ENCODE measurements at regions not wholly inside any gene's neighbourhood (a gene's known extent, or its start where the extent isn't known, plus 50 kb on each side); places are given as distances from the start of the nearest gene placed in this dataset.

GRCh38 chr2:20108655-20109396 is 57.4 kb upstream of the LAPTM4A start:
- Histone ChIP-seq H3K9me3 (ENCODE audit: insufficient read depth, low read length) (peaks cover 7% of the 10 kb centered on the region; the same call in 1 of the 2 replicates), H3K4me3 (ENCODE audit: insufficient read length, low read depth) (no peak overlapping the region), H3K4me1 (ENCODE audit: insufficient read depth, insufficient read length) (no peaks in the 10 kb centered on the region), H3K36me3 (ENCODE audit: insufficient read depth, insufficient read length, low read length) (no peaks in the 10 kb centered on the region), H3K27me3 (ENCODE audit: insufficient read depth, insufficient read length) (no peaks in the 10 kb centered on the region), H3K9ac (ENCODE audit: insufficient read length, low read depth) (no peak overlapping the region)
- no peak for DNase-seq (ENCODE audit: low read depth, low spot score)
- TF ChIP-seq SUZ12 (IDR thresholded peaks at IDR 0.05; ENCODE audit: extremely low read depth, insufficient read depth, insufficient read length) (no peak), YY1 (IDR thresholded peaks at IDR 0.05; ENCODE audit: insufficient read depth, insufficient read length) (no peak), ZNF274 (IDR thresholded peaks at IDR 0.05; ENCODE audit: low read depth, low read length) (no peak)

GRCh38 chr2:20107776-20108175 is 56.3 kb upstream of the LAPTM4A start:
- H3K9ac ChIP-seq (ENCODE audit: insufficient read length, low read depth): no peak overlapping the region
- no peak for DNase-seq (ENCODE audit: low read depth, low spot score)
- no peak for TF ChIP-seq SUZ12 (IDR thresholded peaks at IDR 0.05; ENCODE audit: extremely low read depth, insufficient read depth, insufficient read length)
- TF ChIP-seq YY1 (IDR thresholded peaks at IDR 0.05; ENCODE audit: insufficient read depth, insufficient read length): no peak
- TF ChIP-seq ZNF274 (IDR thresholded peaks at IDR 0.05; ENCODE audit: low read depth, low read length): no peak
- no peaks in the 10 kb centered on the region for H3K36me3 ChIP-seq (ENCODE audit: insufficient read depth, insufficient read length, low read length)
- H3K27me3 ChIP-seq (ENCODE audit: insufficient read depth, insufficient read length): no peaks in the 10 kb centered on the region
- H3K4me1 ChIP-seq (ENCODE audit: insufficient read depth, insufficient read length): no peaks in the 10 kb centered on the region
- peaks cover 7% of the 10 kb centered on the region; the same call in 1 of the 2 replicates for H3K9me3 ChIP-seq (ENCODE audit: insufficient read depth, low read length)
- no peak overlapping the region for H3K4me3 ChIP-seq (ENCODE audit: insufficient read length, low read depth)

GRCh38 chr2:20107352-20107751 is 55.9 kb upstream of the LAPTM4A start:
- no peak for DNase-seq (ENCODE audit: low read depth, low spot score)
- Histone ChIP-seq H3K9me3 (ENCODE audit: insufficient read depth, low read length) (peaks cover 7% of the 10 kb centered on the region; the same call in 1 of the 2 replicates), H3K27me3 (ENCODE audit: insufficient read depth, insufficient read length) (no peaks in the 10 kb centered on the region), H3K9ac (ENCODE audit: insufficient read length, low read depth) (no peak overlapping the region), H3K36me3 (ENCODE audit: insufficient read depth, insufficient read length, low read length) (no peaks in the 10 kb centered on the region), H3K4me3 (ENCODE audit: insufficient read length, low read depth) (no peak overlapping the region), H3K4me1 (ENCODE audit: insufficient read depth, insufficient read length) (no peaks in the 10 kb centered on the region)
- no peak for TF ChIP-seq YY1 (IDR thresholded peaks at IDR 0.05; ENCODE audit: insufficient read depth, insufficient read length)
- no peak for TF ChIP-seq SUZ12 (IDR thresholded peaks at IDR 0.05; ENCODE audit: extremely low read depth, insufficient read depth, insufficient read length)
- TF ChIP-seq ZNF274 (IDR thresholded peaks at IDR 0.05; ENCODE audit: low read depth, low read length): no peak

GRCh38 chr2:20106746-20107145 is 55.3 kb upstream of the LAPTM4A start:
- no peak for TF ChIP-seq SUZ12 (IDR thresholded peaks at IDR 0.05; ENCODE audit: extremely low read depth, insufficient read depth, insufficient read length)
- TF ChIP-seq YY1 (IDR thresholded peaks at IDR 0.05; ENCODE audit: insufficient read depth, insufficient read length): no peak
- no peak for TF ChIP-seq ZNF274 (IDR thresholded peaks at IDR 0.05; ENCODE audit: low read depth, low read length)
- Histone ChIP-seq H3K27me3 (ENCODE audit: insufficient read depth, insufficient read length) (no peaks in the 10 kb centered on the region), H3K4me3 (ENCODE audit: insufficient read length, low read depth) (no peak overlapping the region), H3K9ac (ENCODE audit: insufficient read length, low read depth) (no peak overlapping the region), H3K36me3 (ENCODE audit: insufficient read depth, insufficient read length, low read length) (no peaks in the 10 kb centered on the region), H3K9me3 (ENCODE audit: insufficient read depth, low read length) (peaks cover 13% of the 10 kb centered on the region; the same call in 1 of the 2 replicates), H3K4me1 (ENCODE audit: insufficient read depth, insufficient read length) (no peaks in the 10 kb centered on the region)
- DNase-seq (ENCODE audit: low read depth, low spot score): no peak

- DNase-seq (ENCODE audit: low read depth, low spot score): no peak
- Histone ChIP-seq H3K9me3 (ENCODE audit: insufficient read depth, low read length) (peaks cover 15% of the 10 kb centered on the region; the same call in 1 of the 2 replicates), H3K9ac (ENCODE audit: insufficient read length, low read depth) (no peak overlapping the region), H3K27me3 (ENCODE audit: insufficient read depth, insufficient read length) (no peaks in the 10 kb centered on the region), H3K36me3 (ENCODE audit: insufficient read depth, insufficient read length, low read length) (no peaks in the 10 kb centered on the region), H3K4me1 (ENCODE audit: insufficient read depth, insufficient read length) (no peaks in the 10 kb centered on the region), H3K4me3 (ENCODE audit: insufficient read length, low read depth) (no peak overlapping the region)
- TF ChIP-seq SUZ12 (IDR thresholded peaks at IDR 0.05; ENCODE audit: extremely low read depth, insufficient read depth, insufficient read length): no peak
- TF ChIP-seq YY1 (IDR thresholded peaks at IDR 0.05; ENCODE audit: insufficient read depth, insufficient read length): no peak
- no peak for TF ChIP-seq ZNF274 (IDR thresholded peaks at IDR 0.05; ENCODE audit: low read depth, low read length)
Observed at GRCh38 chr2:20104900-20105545, 53.6 kb upstream of the LAPTM4A start.

- H3K9me3 ChIP-seq (ENCODE audit: insufficient read depth, low read length): peaks cover 15% of the 10 kb centered on the region; the same call in 1 of the 2 replicates
- no peak for TF ChIP-seq SUZ12 (IDR thresholded peaks at IDR 0.05; ENCODE audit: extremely low read depth, insufficient read depth, insufficient read length)
- no peak for TF ChIP-seq ZNF274 (IDR thresholded peaks at IDR 0.05; ENCODE audit: low read depth, low read length)
- TF ChIP-seq YY1 (IDR thresholded peaks at IDR 0.05; ENCODE audit: insufficient read depth, insufficient read length): no peak
- no peak overlapping the region for H3K9ac ChIP-seq (ENCODE audit: insufficient read length, low read depth)
- H3K4me3 ChIP-seq (ENCODE audit: insufficient read length, low read depth): no peak overlapping the region
- no peak for DNase-seq (ENCODE audit: low read depth, low spot score)
- H3K4me1 ChIP-seq (ENCODE audit: insufficient read depth, insufficient read length): no peaks in the 10 kb centered on the region
- no peaks in the 10 kb centered on the region for H3K36me3 ChIP-seq (ENCODE audit: insufficient read depth, insufficient read length, low read length)
- H3K27me3 ChIP-seq (ENCODE audit: insufficient read depth, insufficient read length): no peaks in the 10 kb centered on the region
Observed at GRCh38 chr2:20103530-20103929, 52.1 kb upstream of the LAPTM4A start.
